ENCODE measurements at regions not wholly inside any gene's neighbourhood (a gene's known extent, or its start where the extent isn't known, plus 50 kb on each side); places are given as distances from the start of the nearest gene placed in this dataset.
"Not testable (repeated sequence)": the region's sequence is repeated elsewhere in the genome, so short reads cannot be mapped to it uniquely, and the experiment has no call there.

GRCh38 chr4:79659308-79659870 lies 251.4 kb upstream of the GK2 start:
- DNase-seq = not testable (repeated sequence)

GRCh38 chr4:79657379-79657778 lies 249.4 kb upstream of the GK2 start:
- DNase-seq = no peak

DNA sequence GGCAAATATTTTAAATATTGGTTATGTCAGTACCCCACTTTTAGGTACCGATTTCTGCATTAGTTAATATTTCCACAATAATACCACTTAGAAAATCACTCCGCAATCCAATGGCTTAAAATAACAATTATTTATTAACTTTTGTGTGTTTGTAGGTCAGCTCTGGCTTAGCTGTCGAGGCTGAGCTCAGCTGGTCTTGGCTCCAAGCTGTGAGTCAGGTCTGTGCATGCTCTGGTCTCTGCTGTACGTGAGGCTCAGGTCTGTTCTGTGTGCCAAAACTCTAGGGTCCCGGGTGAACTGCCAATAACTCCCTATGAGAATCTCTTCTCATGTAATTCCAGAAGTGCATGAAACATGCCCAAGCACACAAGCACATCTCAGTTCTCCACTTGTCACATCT lies 245.8 kb upstream of the GK2 start:
- DNase-seq = no peak

DNA sequence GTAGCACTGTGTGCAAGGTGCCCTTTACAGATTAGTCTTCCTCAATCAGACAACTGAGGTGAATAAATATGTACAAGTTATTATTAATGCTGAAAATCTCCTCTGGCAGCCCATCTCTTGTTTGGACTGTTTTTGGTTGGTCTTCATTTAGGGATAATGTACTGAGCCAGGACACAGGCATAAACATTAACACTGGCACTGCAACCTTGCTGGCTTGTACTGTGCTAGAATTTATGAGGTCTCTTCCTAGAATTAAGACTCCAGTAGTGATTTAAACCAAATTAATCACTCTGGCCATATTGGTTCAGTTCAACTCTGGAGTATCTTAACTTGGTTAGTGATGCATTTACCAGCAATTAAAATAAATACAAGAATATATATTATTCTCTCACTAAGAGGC lies 244.7 kb upstream of the GK2 start:
- DNase-seq = no peak

DNA sequence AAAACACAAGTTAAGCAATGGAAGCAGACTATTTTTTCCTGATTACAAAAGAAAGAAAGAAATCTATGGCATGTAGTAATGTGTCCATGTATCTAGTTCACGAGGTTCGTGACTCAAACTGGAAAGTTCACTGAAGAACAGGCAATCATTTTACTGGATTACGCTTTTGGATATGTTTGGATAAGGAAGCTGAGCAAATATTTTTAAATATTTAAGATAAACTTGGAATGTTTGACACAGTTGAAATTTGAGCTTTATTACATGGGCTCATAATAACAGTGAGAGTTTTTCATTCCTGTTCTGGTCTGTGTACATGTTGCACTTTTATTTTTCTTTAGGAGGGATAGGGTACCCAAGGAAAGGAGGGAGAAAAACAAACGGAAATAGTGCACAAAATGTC lies 244.2 kb upstream of the GK2 start:
- no peak for DNase-seq

GRCh38 chr4:79651456-79651855 lies 243.4 kb upstream of the GK2 start:
- no peak for DNase-seq

- no peak for DNase-seq
Measured at GRCh38 chr4:79650794-79651431, 242.9 kb upstream of the GK2 start.

DNA sequence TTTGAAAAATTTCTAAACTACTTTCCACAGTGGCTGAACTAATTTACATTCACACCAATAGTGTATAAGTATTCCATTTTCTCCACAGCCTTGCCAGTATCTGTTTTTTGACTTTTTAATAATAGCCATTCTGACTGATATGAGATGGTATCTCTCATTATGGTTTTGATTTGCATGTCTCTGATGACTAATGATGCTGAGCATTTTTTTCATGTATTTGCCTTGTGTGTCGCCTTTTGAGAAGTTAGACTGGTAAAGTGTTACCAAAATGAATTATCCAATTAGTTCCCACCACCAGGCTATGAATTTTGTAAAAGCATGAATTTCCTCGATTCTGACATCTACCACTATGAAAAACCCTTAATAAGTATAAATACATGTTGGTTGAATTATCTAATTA lies 242.2 kb upstream of the GK2 start:
- no peak for DNase-seq

DNA sequence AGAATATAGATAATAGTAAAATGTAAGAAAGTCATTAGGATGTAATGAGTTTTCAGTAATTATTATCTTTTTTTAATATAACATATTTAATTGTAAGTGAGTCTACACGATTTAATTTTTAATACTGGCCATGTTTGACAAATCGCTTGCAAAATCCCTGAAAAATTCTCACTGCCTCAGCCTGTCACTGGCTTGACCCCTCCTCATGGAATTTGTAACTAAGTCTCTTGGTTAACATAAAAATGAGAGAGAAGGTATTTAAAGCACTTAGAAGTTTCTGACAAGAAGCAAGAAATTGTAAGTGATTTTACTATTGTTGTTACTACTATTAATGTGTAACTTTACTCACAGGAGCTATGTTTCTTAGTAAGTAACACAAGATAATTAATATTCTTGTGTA lies 237.9 kb upstream of the GK2 start:
- no peak for DNase-seq

GRCh38 chr4:79638735-79639134 lies 230.7 kb upstream of the GK2 start:
- DNase-seq = no peak

- DNase-seq = no peak
Measured at GRCh38 chr4:79636991-79637390, 229.0 kb upstream of the GK2 start.

DNA sequence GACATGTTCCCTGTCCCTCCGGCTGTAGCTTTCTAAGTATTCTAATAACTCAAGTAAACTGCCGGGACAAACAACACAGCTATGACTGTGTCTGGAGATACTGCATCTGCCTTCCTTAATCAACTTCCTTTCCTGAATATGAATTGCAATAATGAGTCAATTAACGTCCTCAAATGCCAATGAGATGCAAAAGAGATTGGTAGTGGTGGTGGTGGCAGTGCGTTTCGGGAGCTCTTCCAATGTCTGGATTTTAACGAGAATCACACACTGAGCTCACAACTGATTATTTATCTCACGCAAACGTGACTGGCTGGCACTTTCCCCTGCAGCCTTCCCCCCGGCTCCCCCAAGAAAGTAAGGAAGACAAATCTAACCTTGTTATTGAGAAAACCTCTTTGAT lies 226.1 kb upstream of the GK2 start:
- no peak for DNase-seq

DNA sequence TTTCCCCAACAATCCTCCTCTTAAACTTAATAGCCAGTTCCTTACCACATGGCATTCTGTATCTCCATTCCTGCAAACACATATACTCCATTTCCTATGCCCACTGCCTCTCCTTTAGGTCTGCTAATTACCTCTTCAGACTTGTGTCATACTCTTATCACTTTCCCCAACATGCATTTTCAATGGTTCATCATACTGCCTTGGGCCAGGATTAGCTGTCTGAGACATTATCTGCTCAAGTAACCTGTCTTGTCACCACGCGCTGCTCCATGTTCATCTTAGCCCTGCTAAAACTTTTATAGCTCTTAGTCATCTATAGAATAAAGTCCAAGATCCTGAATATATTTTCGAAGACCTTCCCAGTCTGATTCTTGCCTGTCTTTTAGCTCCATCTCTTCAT lies 224.1 kb upstream of the GK2 start:
- no peak for DNase-seq

DNA sequence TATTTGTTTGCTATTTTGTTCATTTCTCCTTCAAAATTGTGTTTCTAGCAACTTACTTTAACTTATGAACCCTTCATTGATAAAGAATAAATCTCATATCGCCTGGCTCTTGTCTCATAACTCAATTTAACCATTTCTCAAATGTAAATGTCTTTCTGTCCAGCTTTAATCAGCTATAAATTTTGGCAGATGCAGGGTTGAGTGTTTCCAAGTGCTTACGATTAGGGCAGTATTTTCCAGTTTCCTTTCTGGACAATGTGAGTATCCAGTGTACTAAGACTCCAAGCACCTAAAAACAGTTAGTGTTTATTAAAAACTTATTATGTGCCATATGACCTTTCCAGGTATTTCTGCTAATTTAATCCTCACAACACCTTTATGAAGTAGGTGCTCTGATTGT lies 218.6 kb upstream of the GK2 start:
- DNase-seq = no peak

GRCh38 chr4:79626101-79626500 lies 218.1 kb upstream of the GK2 start:
- DNase-seq = no peak

DNA sequence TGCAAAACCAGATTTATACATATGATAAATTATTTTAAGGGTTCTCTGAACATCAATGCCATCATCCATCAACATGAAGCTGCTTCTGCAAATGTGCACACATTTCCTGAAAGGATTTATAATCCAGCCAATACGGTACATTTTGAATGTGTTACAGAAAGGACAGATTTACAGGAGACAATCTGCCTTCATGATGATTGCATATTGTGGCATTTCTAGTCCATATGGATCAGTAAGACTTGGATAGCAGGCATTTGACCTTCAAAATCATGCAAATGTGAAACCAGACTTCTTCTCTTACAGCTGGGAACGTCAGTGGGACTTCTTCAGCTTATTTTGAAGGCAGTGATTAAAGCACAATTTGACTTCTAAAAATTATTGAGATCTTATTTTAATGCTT lies 217.3 kb upstream of the GK2 start:
- no peak for DNase-seq

- no peak for DNase-seq
Measured at GRCh38 chr4:79623021-79623870, 215.2 kb upstream of the GK2 start.

DNA sequence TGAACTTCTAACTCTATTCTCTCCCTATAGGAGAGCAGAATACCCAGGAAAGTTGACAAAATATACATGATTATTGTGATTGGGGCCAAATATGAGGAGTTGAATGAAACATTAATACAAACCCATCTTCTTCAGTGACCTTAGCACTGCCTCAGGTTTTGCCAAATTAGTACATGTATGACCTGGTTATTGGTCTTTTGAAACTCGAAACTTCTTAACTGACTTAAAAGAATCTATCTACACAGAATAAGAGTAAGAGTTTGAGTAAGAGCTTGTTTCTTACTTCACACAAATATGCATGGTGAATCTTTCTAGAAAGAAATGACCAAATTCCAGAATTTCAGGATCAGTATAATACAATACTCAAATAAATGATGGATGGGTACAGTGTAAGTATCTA lies 213.0 kb upstream of the GK2 start:
- no peak for DNase-seq

GRCh38 chr4:79620617-79621016 lies 212.6 kb upstream of the GK2 start:
- no peak for DNase-seq

- no peak for DNase-seq
Measured at GRCh38 chr4:79613269-79613935, 205.4 kb upstream of the GK2 start.

- DNase-seq = no peak
Measured at GRCh38 chr4:79611026-79611425, 203.0 kb upstream of the GK2 start.

DNA sequence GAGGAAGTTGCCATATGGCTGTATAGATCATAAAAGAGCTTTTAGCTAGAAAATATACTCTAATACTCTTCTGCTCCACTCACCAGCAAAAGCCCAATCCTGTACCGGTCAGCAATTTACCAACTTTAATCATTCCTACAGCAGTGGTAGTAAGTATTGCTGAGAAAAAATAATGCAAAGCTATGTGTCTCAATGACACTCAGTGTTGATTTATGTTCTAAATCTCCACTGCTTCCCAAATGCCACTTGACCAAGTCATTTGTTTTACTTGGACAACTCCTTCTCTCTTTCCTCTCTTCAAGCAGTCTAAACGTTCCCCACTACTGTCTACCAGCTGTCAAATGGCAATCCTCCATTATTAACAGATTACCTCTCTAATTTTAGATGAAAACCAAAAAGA lies 201.8 kb upstream of the GK2 start:
- no peak for DNase-seq

- no peak for DNase-seq
Measured at GRCh38 chr4:79607979-79608378, 200.0 kb upstream of the GK2 start.

- no peak for DNase-seq
Measured at GRCh38 chr4:79604152-79604551, 196.1 kb upstream of the GK2 start.

All from amniotic stem cell (primary cell).